22Rv1 (cell line): ENCODE measurements at regions not wholly inside any gene's neighbourhood (a gene's known extent, or its start where the extent isn't known, plus 50 kb on each side); places are given as distances from the start of the nearest gene placed in this dataset.

Experiments used
- ZFX ChIP-seq: fragments of 450-650 bp; IDR thresholded peaks from 2 replicates; pipeline ENCODE4 v1.6.1; 2017; ENCODE audit warnings: antibody characterized with exemption, borderline replicate concordance
- TF ChIP-seq, protein P1 (sequence below): fragments of 450-650 bp; IDR thresholded peaks from 2 replicates; pipeline ENCODE4 v1.5.1; 2017; ENCODE audit warnings: mild to moderate bottlenecking

DNA sequence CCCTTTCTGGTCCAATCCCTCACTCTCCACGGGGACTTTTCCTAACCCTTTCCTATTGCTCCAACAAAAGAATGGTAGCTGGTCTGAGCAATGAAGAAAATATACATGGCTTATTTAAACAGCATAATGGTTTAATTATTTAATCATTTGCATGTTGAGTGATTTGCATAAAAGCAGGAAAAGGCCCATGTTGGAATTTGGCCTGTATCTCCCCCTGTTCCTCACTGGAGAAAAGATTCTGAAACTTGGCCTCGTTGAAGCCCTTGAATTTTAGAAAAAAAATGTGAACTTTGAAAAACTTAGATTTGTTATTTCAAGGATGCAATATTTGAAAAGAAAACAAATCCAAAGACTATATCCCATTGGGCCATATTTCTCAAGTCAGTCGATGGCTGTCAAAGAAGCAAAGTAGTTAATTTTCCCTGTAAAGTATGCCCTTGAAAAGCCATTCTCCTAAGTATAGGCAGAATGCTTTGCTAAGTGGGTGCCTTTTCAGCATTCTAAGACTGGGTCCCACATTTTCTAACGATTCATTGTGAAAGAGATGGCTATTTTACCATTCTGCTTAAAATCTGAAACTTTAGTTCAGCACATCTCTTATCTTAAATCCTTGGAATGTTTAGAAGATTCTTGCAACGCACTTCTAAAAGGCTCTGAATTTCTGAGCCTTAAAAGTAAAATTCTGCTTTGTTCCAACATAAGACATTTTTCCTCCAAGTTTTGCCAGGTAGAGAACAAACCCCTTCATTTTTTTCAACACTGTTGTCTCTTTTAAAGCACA lies 428.8 kb downstream of the ARHGEF28 start:
- TF ChIP-seq, protein P1, sequence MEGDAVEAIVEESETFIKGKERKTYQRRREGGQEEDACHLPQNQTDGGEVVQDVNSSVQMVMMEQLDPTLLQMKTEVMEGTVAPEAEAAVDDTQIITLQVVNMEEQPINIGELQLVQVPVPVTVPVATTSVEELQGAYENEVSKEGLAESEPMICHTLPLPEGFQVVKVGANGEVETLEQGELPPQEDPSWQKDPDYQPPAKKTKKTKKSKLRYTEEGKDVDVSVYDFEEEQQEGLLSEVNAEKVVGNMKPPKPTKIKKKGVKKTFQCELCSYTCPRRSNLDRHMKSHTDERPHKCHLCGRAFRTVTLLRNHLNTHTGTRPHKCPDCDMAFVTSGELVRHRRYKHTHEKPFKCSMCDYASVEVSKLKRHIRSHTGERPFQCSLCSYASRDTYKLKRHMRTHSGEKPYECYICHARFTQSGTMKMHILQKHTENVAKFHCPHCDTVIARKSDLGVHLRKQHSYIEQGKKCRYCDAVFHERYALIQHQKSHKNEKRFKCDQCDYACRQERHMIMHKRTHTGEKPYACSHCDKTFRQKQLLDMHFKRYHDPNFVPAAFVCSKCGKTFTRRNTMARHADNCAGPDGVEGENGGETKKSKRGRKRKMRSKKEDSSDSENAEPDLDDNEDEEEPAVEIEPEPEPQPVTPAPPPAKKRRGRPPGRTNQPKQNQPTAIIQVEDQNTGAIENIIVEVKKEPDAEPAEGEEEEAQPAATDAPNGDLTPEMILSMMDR = no peak
- TF ChIP-seq ZFX = no peak
